ENCODE measurements at regions not wholly inside any gene's neighbourhood (a gene's known extent, or its start where the extent isn't known, plus 50 kb on each side); places are given as distances from the start of the nearest gene placed in this dataset.

DNA sequence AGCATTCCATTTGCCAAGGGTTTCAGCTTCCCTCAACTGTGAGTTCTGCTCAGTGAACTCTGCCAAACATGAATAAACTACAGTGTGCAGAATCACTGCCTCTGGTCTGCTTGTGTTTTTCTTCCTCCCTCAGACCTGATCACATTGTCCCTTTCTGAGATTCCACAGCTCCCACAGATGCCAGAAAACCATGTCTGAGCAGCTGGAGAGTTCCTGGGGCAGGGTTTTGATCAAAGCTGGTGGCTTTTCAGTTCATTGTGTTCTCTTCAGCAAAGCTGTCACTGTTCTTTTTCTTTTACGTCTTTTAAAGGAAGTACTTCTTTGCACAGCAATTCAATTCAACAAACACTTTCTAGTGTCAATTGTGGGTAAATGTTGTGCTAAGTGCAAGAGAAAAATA lies 555.8 kb downstream of the RBFOX1 start:
- peaks cover 7% of the 10 kb centered on the region for H3K9me3 Mint-ChIP-seq
- Histone ChIP-seq H3K27me3 (ENCODE audit: control insufficient read depth in 1 of 2, insufficient read depth in 2 of 2, low read length in 2 of 2) (no peaks in the 10 kb centered on the region), H3K9me3 (ENCODE audit: control insufficient read depth in 1 of 2, insufficient read depth in 1 of 2, low read length in 2 of 2) (no peaks in the 10 kb centered on the region), H3K36me3 (ENCODE audit: insufficient read depth, low read length) (no peaks in the 10 kb centered on the region), H3K27ac (ENCODE audit: low read depth in 1 of 2, low read length in 2 of 2) (no peak overlapping the region), H3K4me1 (ENCODE audit: insufficient read depth, low read length) (no peaks in the 10 kb centered on the region), H3K4me3 (ENCODE audit: low read length) (no peak overlapping the region)
- intact Hi-C loops (cut with DNase I, micrococcal nuclease) = no loop called here
- TF ChIP-seq, protein P1, sequence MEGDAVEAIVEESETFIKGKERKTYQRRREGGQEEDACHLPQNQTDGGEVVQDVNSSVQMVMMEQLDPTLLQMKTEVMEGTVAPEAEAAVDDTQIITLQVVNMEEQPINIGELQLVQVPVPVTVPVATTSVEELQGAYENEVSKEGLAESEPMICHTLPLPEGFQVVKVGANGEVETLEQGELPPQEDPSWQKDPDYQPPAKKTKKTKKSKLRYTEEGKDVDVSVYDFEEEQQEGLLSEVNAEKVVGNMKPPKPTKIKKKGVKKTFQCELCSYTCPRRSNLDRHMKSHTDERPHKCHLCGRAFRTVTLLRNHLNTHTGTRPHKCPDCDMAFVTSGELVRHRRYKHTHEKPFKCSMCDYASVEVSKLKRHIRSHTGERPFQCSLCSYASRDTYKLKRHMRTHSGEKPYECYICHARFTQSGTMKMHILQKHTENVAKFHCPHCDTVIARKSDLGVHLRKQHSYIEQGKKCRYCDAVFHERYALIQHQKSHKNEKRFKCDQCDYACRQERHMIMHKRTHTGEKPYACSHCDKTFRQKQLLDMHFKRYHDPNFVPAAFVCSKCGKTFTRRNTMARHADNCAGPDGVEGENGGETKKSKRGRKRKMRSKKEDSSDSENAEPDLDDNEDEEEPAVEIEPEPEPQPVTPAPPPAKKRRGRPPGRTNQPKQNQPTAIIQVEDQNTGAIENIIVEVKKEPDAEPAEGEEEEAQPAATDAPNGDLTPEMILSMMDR (IDR thresholded peaks at IDR 0.05) = no peak
- H3K4me1 Mint-ChIP-seq (ENCODE audit: low read depth) = no peaks in the 10 kb centered on the region
- CTCF ChIA-PET = no interaction called here
- no peak for ATAC-seq (ENCODE audit: poor library complexity)
- H3K27ac Mint-ChIP-seq = no peak overlapping the region
- no peaks in the 10 kb centered on the region for H3K36me3 Mint-ChIP-seq (ENCODE audit: low read depth)
- H3K4me3 Mint-ChIP-seq = no peak overlapping the region
- H3K27me3 Mint-ChIP-seq = no peaks in the 10 kb centered on the region
- DNase-seq = no peak
- POLR2A ChIA-PET = no interaction called here

DNA sequence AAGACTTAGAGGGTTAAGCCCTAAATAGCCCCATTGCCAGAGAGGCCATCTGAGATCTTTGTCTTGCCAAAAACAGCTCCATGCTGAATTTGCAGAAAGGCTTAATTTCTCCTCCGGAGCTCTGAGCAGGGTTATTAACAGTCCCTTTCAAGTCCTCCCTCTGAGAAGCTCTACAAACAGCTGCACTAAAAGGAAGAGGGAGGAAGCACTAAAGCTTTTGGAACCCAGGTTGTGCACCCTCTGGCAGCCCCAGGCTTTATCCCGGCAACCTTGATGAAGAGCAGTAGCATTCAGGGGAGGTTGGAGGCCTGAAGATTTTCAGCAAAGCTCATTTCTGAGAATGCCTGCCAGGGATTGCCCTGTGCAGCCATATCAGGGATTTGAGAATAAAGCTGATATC lies 554.7 kb downstream of the RBFOX1 start:
- intact Hi-C loops (cut with DNase I, micrococcal nuclease) = no loop called here
- DNase-seq (no peak), ATAC-seq (ENCODE audit: poor library complexity) (no peak)
- Mint-ChIP-seq H3K27ac (no peak overlapping the region), H3K27me3 (no peaks in the 10 kb centered on the region), H3K4me3 (no peak overlapping the region), H3K9me3 (peaks cover 7% of the 10 kb centered on the region), H3K36me3 (ENCODE audit: low read depth) (no peaks in the 10 kb centered on the region), H3K4me1 (ENCODE audit: low read depth) (no peaks in the 10 kb centered on the region)
- Histone ChIP-seq H3K27ac (ENCODE audit: low read depth in 1 of 2, low read length in 2 of 2) (no peak overlapping the region), H3K36me3 (ENCODE audit: insufficient read depth, low read length) (no peaks in the 10 kb centered on the region), H3K4me3 (ENCODE audit: low read length) (no peak overlapping the region), H3K4me1 (ENCODE audit: insufficient read depth, low read length) (no peaks in the 10 kb centered on the region), H3K27me3 (ENCODE audit: control insufficient read depth in 1 of 2, insufficient read depth in 2 of 2, low read length in 2 of 2) (no peaks in the 10 kb centered on the region), H3K9me3 (ENCODE audit: control insufficient read depth in 1 of 2, insufficient read depth in 1 of 2, low read length in 2 of 2) (no peaks in the 10 kb centered on the region)
- CTCF ChIA-PET = no interaction called here
- TF ChIP-seq, protein P1 (IDR thresholded peaks at IDR 0.05) = no peak
- POLR2A ChIA-PET = no interaction called here

DNA sequence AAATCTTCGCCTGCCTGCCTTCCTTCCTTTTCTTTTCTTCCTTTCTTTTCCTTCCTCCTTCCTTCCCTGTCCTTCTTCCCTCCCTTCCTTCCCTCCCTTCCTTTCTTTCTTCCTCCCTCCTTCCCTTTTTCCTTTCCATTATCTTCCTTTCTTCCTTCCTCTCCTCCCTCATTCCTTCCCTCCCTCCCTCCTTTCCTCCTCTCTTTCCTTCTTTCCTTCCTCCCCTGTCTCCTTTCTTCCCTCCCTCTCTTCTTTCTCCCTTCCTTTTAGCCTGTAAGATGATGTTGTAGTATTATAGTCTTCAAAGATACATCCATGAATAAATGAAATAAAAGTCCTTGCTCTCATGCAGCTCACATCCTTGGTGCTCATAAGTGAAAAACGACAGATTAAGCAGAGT lies 539.3 kb downstream of the RBFOX1 start:
- H3K4me1 Mint-ChIP-seq (ENCODE audit: low read depth) = no peaks in the 10 kb centered on the region
- H3K9me3 ChIP-seq (ENCODE audit: control insufficient read depth in 1 of 2, insufficient read depth in 1 of 2, low read length in 2 of 2) = peaks cover 4 to 12% of the 10 kb centered on the region in 2 experiments
- TF ChIP-seq, protein P1 (IDR thresholded peaks at IDR 0.05) = no peak
- no peak overlapping the region for H3K4me3 ChIP-seq (ENCODE audit: low read length)
- DNase-seq (no peak), ATAC-seq (ENCODE audit: poor library complexity) (no peak)
- H3K27ac ChIP-seq (ENCODE audit: low read depth in 1 of 2, low read length in 2 of 2) = no peak overlapping the region
- no peaks in the 10 kb centered on the region for H3K36me3 Mint-ChIP-seq (ENCODE audit: low read depth)
- ChIA-PET CTCF (no interaction called here), POLR2A (no interaction called here)
- no peaks in the 10 kb centered on the region for H3K27me3 Mint-ChIP-seq
- H3K4me1 ChIP-seq (ENCODE audit: insufficient read depth, low read length) = no peaks in the 10 kb centered on the region
- H3K36me3 ChIP-seq (ENCODE audit: insufficient read depth, low read length) = no peaks in the 10 kb centered on the region
- H3K27ac Mint-ChIP-seq = no peak overlapping the region
- H3K27me3 ChIP-seq (ENCODE audit: control insufficient read depth in 1 of 2, insufficient read depth in 2 of 2, low read length in 2 of 2) = no peaks in the 10 kb centered on the region
- peaks cover 17% of the 10 kb centered on the region for H3K9me3 Mint-ChIP-seq
- intact Hi-C loops (cut with DNase I, micrococcal nuclease) = no loop called here
- no peak overlapping the region for H3K4me3 Mint-ChIP-seq

Measured in CD4-positive, alpha-beta T cell (primary cell).